ENCODE measurements at regions not wholly inside any gene's neighbourhood (a gene's known extent, or its start where the extent isn't known, plus 50 kb on each side); places are given as distances from the start of the nearest gene placed in this dataset.

GRCh38 chr1:30229557-30229956 is 493.8 kb downstream of the MATN1 start (continued):
- TF ChIP-seq ZBTB2 (CRISPR knock-in tag; IDR thresholded peaks at IDR 0.05; ENCODE audit: low read depth) (no peak), ATAD3A (CRISPR knock-in tag; IDR thresholded peaks at IDR 0.05) (no peak), YY1 (IDR thresholded peaks at IDR 0.05; ENCODE audit: insufficient read depth, insufficient replicate concordance, low read depth, low read length) (no peak), PCBP2 (optimal IDR thresholded peaks at IDR 0.05; ENCODE audit: low read depth, low read length, poor library complexity, severe bottlenecking) (no peak), ZSCAN25 (CRISPR knock-in tag; IDR thresholded peaks at IDR 0.05) (no peak), ZNF598 (CRISPR knock-in tag; IDR thresholded peaks at IDR 0.05; ENCODE audit: borderline replicate concordance) (no peak), HDAC2 (CRISPR knock-in tag; IDR thresholded peaks at IDR 0.05) (0 out of 2 replicates have a peak, but pooled peaks have one; percentile 44), GLI4 (CRISPR knock-in tag; IDR thresholded peaks at IDR 0.05; ENCODE audit: borderline replicate concordance) (no peak), SNAI1 (CRISPR knock-in tag; IDR thresholded peaks at IDR 0.05; ENCODE audit: borderline replicate concordance) (no peak), SMAD1 (CRISPR knock-in tag; IDR thresholded peaks at IDR 0.05; ENCODE audit: borderline replicate concordance, low read depth) (no peak), ZNF563 (CRISPR knock-in tag; IDR thresholded peaks at IDR 0.05) (no peak), PHF8 (CRISPR knock-in tag; IDR thresholded peaks at IDR 0.05) (no peak), SALL2 (CRISPR knock-in tag; IDR thresholded peaks at IDR 0.05) (no peak), ZNF318 (CRISPR knock-in tag; IDR thresholded peaks at IDR 0.05) (no peak), ZNF597 (CRISPR knock-in tag; IDR thresholded peaks at IDR 0.05) (no peak), ZNF775 (CRISPR knock-in tag; IDR thresholded peaks at IDR 0.05; ENCODE audit: borderline replicate concordance) (no peak), NFE2L1 (CRISPR knock-in tag; IDR thresholded peaks at IDR 0.05; ENCODE audit: borderline replicate concordance) (no peak), RNF2 (conservative IDR thresholded peaks at IDR 0.05; ENCODE audit: low read depth) (no peak), FLYWCH1 (CRISPR knock-in tag; IDR thresholded peaks at IDR 0.05) (no peak), KDM6A (CRISPR knock-in tag; IDR thresholded peaks at IDR 0.05; ENCODE audit: low read depth) (0 out of 2 replicates have a peak, but pooled peaks have one; percentile 22), MAZ (IDR thresholded peaks at IDR 0.05; ENCODE audit: borderline replicate concordance, low read depth, low read length) (no peak), MAZ (CRISPR knock-in tag; IDR thresholded peaks at IDR 0.05; ENCODE audit: low read depth) (no peak)
